OCI-LY1 (cell line): ENCODE measurements at regions not wholly inside any gene's neighbourhood (a gene's known extent, or its start where the extent isn't known, plus 50 kb on each side); places are given as distances from the start of the nearest gene placed in this dataset.

Experiments used
- H2AFZ ChIP-seq: fragments of 200-600 bp; sonication (generic), shearing (Covaris generic); 2 replicates; pipeline ENCODE4 v1.6.0; 2014; ENCODE audit warnings: antibody characterized with exemption, mild to moderate bottlenecking, low read length
- H3F3A ChIP-seq: fragments of 200-600 bp; sonication (generic), shearing (Covaris generic); 2 replicates; pipeline ENCODE4 v1.6.0; 2014; ENCODE audit warnings: mild to moderate bottlenecking, antibody characterized with exemption, low read length, moderate library complexity; ENCODE audit not compliant: insufficient read depth
- H3K27ac ChIP-seq: fragments of 200-600 bp; sonication (generic); 2 replicates; pipeline ENCODE4 v1.5.1; 2014; ENCODE audit warnings: low read length, mixed run types, mild to moderate bottlenecking, low read depth; ENCODE audit not compliant: poor library complexity, severe bottlenecking
- H3K27me3 ChIP-seq: fragments of 200-600 bp; sonication (generic); 2 replicates; pipeline ENCODE4 v1.6.0; 2014; ENCODE audit warnings: antibody characterized with exemption, mild to moderate bottlenecking, low read length, moderate library complexity; ENCODE audit not compliant: insufficient read depth
- H3K36me3 ChIP-seq: fragments of 200-600 bp; sonication (generic); 2 replicates; pipeline ENCODE4 v1.6.1; 2014; ENCODE audit warnings: mild to moderate bottlenecking, antibody characterized with exemption, low read length, moderate library complexity, mixed read lengths; ENCODE audit not compliant: insufficient read depth
- H3K4me1 ChIP-seq: fragments of 200-600 bp; sonication (generic); 2 replicates; pipeline ENCODE4 v1.5.1; 2014; ENCODE audit warnings: mild to moderate bottlenecking, low read length, moderate library complexity; ENCODE audit not compliant: insufficient read depth, severe bottlenecking
- H3K4me2 ChIP-seq: fragments of 200-600 bp; sonication (generic), shearing (Covaris generic); 2 replicates; pipeline ENCODE4 v1.6.1; 2014; ENCODE audit warnings: low read length
- H3K4me3 ChIP-seq: fragments of 200-600 bp; sonication (generic); 2 replicates; pipeline ENCODE4 v1.5.1; 2014; ENCODE audit warnings: low read length, low read depth, mild to moderate bottlenecking, mixed read lengths; ENCODE audit not compliant: poor library complexity, severe bottlenecking
- H3K79me2 ChIP-seq: fragments of 200-600 bp; shearing (Covaris generic); 2 replicates; pipeline ENCODE4 v1.6.1; 2016; ENCODE audit warnings: mixed run types, low read length, mixed read lengths; ENCODE audit not compliant: insufficient read depth
- H3K9ac ChIP-seq: fragments of 200-600 bp; sonication (generic), shearing (Covaris generic); 2 replicates; pipeline ENCODE4 v1.6.1; 2014; ENCODE audit warnings: mild to moderate bottlenecking, low read length, mixed read lengths
- H3K9me2 ChIP-seq: fragments of 200-600 bp; sonication (generic), shearing (Covaris generic); 2 replicates; pipeline ENCODE4 v1.6.1; 2014; ENCODE audit warnings: low read depth, mild to moderate bottlenecking, low read length, mixed read lengths
- H3K9me3 ChIP-seq: fragments of 200-600 bp; shearing (Covaris generic); 2 replicates; pipeline ENCODE4 v1.6.1; 2014; ENCODE audit warnings: low read length, mixed read lengths
- H4K20me1 ChIP-seq: fragments of 200-600 bp; sonication (generic), shearing (Covaris generic); 2 replicates; pipeline ENCODE4 v1.6.0; 2016; ENCODE audit warnings: mild to moderate bottlenecking, low read length; ENCODE audit not compliant: insufficient read depth
- CTCF ChIP-seq: fragments of 200-600 bp; sonication (generic), shearing (Covaris generic); IDR thresholded peaks from 2 replicates; pipeline ENCODE4 v1.5.1; 2017; ENCODE audit warnings: mild to moderate bottlenecking, antibody characterized with exemption, low read length, moderate library complexity, mixed read lengths
- EZH2 ChIP-seq: fragments of 200-600 bp; sonication (generic), shearing (Covaris generic); IDR thresholded peaks from 2 replicates; pipeline ENCODE4 v1.8.0; 2017; ENCODE audit warnings: borderline replicate concordance, mixed run types, mild to moderate bottlenecking, antibody characterized with exemption, low read length, moderate library complexity, mixed read lengths

GRCh38 chr4:129371926-129372325 is 276.0 kb downstream of the C4orf33 start:
- no peak overlapping the region for H3K9ac ChIP-seq
- no peaks in the 10 kb centered on the region for H3K4me1 ChIP-seq
- no peak overlapping the region for H3K4me3 ChIP-seq
- H3K27ac ChIP-seq, result no peak overlapping the region
- no peaks in the 10 kb centered on the region for H3K9me2 ChIP-seq
- no peaks in the 10 kb centered on the region for H3K9me3 ChIP-seq
- H3K36me3 ChIP-seq, result no peaks in the 10 kb centered on the region
- TF ChIP-seq CTCF (no peak), EZH2 (no peak)
- no peaks in the 10 kb centered on the region for H4K20me1 ChIP-seq
- no peak overlapping the region for H2AFZ ChIP-seq
- H3F3A ChIP-seq, result no peaks in the 10 kb centered on the region
- H3K79me2 ChIP-seq, result no peaks in the 10 kb centered on the region
- no peak overlapping the region for H3K4me2 ChIP-seq
- no peaks in the 10 kb centered on the region for H3K27me3 ChIP-seq

DNA sequence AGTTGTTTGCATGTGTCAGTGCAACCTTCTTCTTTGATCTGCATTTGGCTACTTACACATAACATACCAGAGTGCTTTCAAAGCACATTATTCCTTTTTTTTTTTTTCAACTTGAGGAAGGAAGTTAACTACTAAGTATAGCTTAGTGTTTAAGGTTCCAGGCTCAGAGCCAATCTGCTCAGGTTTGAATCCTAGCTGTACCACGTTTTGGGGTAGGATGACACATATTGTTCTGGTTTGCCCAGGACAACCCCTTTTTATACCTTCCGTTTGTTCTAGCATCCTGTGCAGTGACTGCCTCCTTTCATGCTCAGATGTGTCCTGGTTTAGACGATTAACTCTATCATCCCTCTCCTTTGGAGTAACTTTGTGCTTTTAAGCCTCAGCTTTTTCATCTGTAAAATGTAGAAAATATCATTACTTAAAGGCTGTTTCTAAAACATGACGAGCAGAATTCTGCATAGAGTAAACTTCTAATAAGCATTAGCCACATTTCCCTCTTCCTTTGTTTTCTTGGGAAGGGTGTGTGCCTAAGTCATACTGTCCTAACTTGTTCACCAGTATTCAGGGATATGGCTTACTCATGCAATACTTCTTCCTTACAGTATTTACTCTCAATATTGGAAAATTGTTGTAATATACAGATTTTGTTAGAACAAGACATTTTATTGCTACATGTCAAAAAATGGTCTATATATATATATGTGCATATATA is 281.3 kb downstream of the C4orf33 start:
- Histone ChIP-seq H3K27ac (no peak overlapping the region), H4K20me1 (no peaks in the 10 kb centered on the region), H3F3A (no peaks in the 10 kb centered on the region), H3K9me3 (no peaks in the 10 kb centered on the region), H2AFZ (no peak overlapping the region), H3K4me3 (no peak overlapping the region), H3K4me2 (no peak overlapping the region), H3K36me3 (no peaks in the 10 kb centered on the region), H3K27me3 (no peaks in the 10 kb centered on the region), H3K9ac (no peak overlapping the region), H3K4me1 (no peaks in the 10 kb centered on the region), H3K79me2 (no peaks in the 10 kb centered on the region), H3K9me2 (no peaks in the 10 kb centered on the region)
- no peak for TF ChIP-seq CTCF
- no peak for TF ChIP-seq EZH2

GRCh38 chr4:129378364-129378763 is 282.4 kb downstream of the C4orf33 start:
- H2AFZ ChIP-seq, result no peak overlapping the region
- no peak overlapping the region for H3K9ac ChIP-seq
- TF ChIP-seq CTCF (no peak), EZH2 (no peak)
- H3K36me3 ChIP-seq, result no peaks in the 10 kb centered on the region
- no peaks in the 10 kb centered on the region for H3K79me2 ChIP-seq
- no peaks in the 10 kb centered on the region for H3K27me3 ChIP-seq
- no peaks in the 10 kb centered on the region for H4K20me1 ChIP-seq
- H3K4me2 ChIP-seq, result no peak overlapping the region
- H3K27ac ChIP-seq, result no peak overlapping the region
- no peaks in the 10 kb centered on the region for H3K9me2 ChIP-seq
- no peak overlapping the region for H3K4me3 ChIP-seq
- H3F3A ChIP-seq, result no peaks in the 10 kb centered on the region
- no peaks in the 10 kb centered on the region for H3K4me1 ChIP-seq
- H3K9me3 ChIP-seq, result no peaks in the 10 kb centered on the region
